H9 (cell line): ENCODE measurements at regions not wholly inside any gene's neighbourhood (a gene's known extent, or its start where the extent isn't known, plus 50 kb on each side); places are given as distances from the start of the nearest gene placed in this dataset.

Source experiments
- DNase-seq: peaks from one replicate; pipeline ENCODE4 v3.0.0-alpha.2; 2017
- H2AFZ ChIP-seq: one replicate; pipeline ENCODE4 v1.6.1; 2013; ENCODE audit warnings: mild to moderate bottlenecking, low read length, control low read depth, moderate library complexity
- H2AK5ac ChIP-seq: 2 replicates; pipeline ENCODE4 v1.6.1; 2013; ENCODE audit warnings: low read length, control low read depth, mixed read lengths; ENCODE audit not compliant: insufficient read length
- H2BK120ac ChIP-seq: one replicate; pipeline ENCODE4 v1.6.1; 2013; ENCODE audit warnings: low read depth, mild to moderate bottlenecking, low read length, control low read depth, inconsistent platforms; ENCODE audit not compliant: poor library complexity, severe bottlenecking
- H2BK12ac ChIP-seq: 2 replicates; pipeline ENCODE4 v1.6.1; 2013; ENCODE audit warnings: low read length, control low read depth, mixed read lengths, low read depth; ENCODE audit not compliant: insufficient read length
- H2BK15ac ChIP-seq: 2 replicates; pipeline ENCODE4 v1.6.1; 2013; ENCODE audit warnings: low read depth, low read length, control low read depth
- H2BK20ac ChIP-seq: one replicate; pipeline ENCODE4 v1.6.1; 2013; ENCODE audit warnings: low read depth, mild to moderate bottlenecking, low read length, control low read depth, inconsistent platforms; ENCODE audit not compliant: poor library complexity, severe bottlenecking
- H2BK5ac ChIP-seq: 2 replicates; pipeline ENCODE4 v1.6.1; 2013; ENCODE audit warnings: low read length, control low read depth, mixed read lengths; ENCODE audit not compliant: insufficient read length
- H3K14ac ChIP-seq: 2 replicates; pipeline ENCODE4 v1.6.1; 2013; ENCODE audit warnings: low read length, control low read depth; ENCODE audit not compliant: insufficient read depth
- H3K18ac ChIP-seq: 2 replicates; pipeline ENCODE4 v1.6.1; 2013; ENCODE audit warnings: low read depth, mild to moderate bottlenecking, mixed read lengths, low read length, control low read depth; ENCODE audit not compliant: insufficient read length
- H3K23ac ChIP-seq: 2 replicates; pipeline ENCODE4 v1.6.1; 2013; ENCODE audit warnings: low read length, control low read depth, mixed read lengths, low read depth; ENCODE audit not compliant: insufficient read length
- H3K23me2 ChIP-seq: 2 replicates; pipeline ENCODE4 v1.6.1; 2013; ENCODE audit warnings: low read depth, mild to moderate bottlenecking, mixed read lengths, low read length, control low read depth; ENCODE audit not compliant: insufficient read length, poor library complexity, severe bottlenecking
- H3K27ac ChIP-seq: 2 replicates; pipeline ENCODE4 v1.5.1; 2013; ENCODE audit warnings: low read length, control low read depth, mixed read lengths, low read depth; ENCODE audit not compliant: insufficient read length
- H3K27me3 ChIP-seq: 2 replicates; pipeline ENCODE4 v1.6.1; 2013; ENCODE audit warnings: low read length, control low read depth, inconsistent platforms; ENCODE audit not compliant: insufficient read depth
- H3K4ac ChIP-seq: 2 replicates; pipeline ENCODE4 v1.6.1; 2013; ENCODE audit warnings: low read depth, mild to moderate bottlenecking, control low read depth, inconsistent platforms, low read length, moderate library complexity
- H3K4me1 ChIP-seq: 2 replicates; pipeline ENCODE4 v1.6.1; 2013; ENCODE audit warnings: low read length, control low read depth, inconsistent platforms; ENCODE audit not compliant: insufficient read depth
- H3K4me2 ChIP-seq: 2 replicates; pipeline ENCODE4 v1.6.1; 2013; ENCODE audit warnings: low read length, control low read depth, mixed read lengths; ENCODE audit not compliant: insufficient read length, insufficient read depth
- H3K56ac ChIP-seq: 2 replicates; pipeline ENCODE4 v1.6.1; 2013; ENCODE audit warnings: low read depth, mild to moderate bottlenecking, mixed read lengths, low read length, control low read depth; ENCODE audit not compliant: insufficient read length
- H3K79me1 ChIP-seq: 2 replicates; pipeline ENCODE4 v1.6.1; 2013; ENCODE audit warnings: low read depth, mild to moderate bottlenecking, moderate library complexity, low read length, control low read depth, inconsistent platforms; ENCODE audit not compliant: insufficient read depth, poor library complexity, severe bottlenecking
- H3K79me2 ChIP-seq: 2 replicates; pipeline ENCODE4 v1.6.1; 2013; ENCODE audit warnings: low read length, control low read depth, inconsistent platforms; ENCODE audit not compliant: insufficient read depth
- H3K9ac ChIP-seq: 2 replicates; pipeline ENCODE4 v1.6.1; 2013; ENCODE audit warnings: low read length, control low read depth, mixed read lengths; ENCODE audit not compliant: insufficient read length; ENCODE audit errors: extremely low read depth
- H3K9me3 ChIP-seq: one replicate; pipeline ENCODE4 v1.6.1; 2013; ENCODE audit warnings: low read depth, low read length, inconsistent platforms; ENCODE audit not compliant: control insufficient read depth
- H3T11ph ChIP-seq: one replicate; pipeline ENCODE4 v1.6.1; 2013; ENCODE audit warnings: mild to moderate bottlenecking, low read length, control low read depth, inconsistent platforms
- H4K20me1 ChIP-seq: one replicate; pipeline ENCODE4 v1.6.1; 2013; ENCODE audit not compliant: control insufficient read depth, insufficient read length, insufficient read depth
- H4K5ac ChIP-seq: 2 replicates; pipeline ENCODE4 v1.6.1; 2013; ENCODE audit warnings: low read depth, mild to moderate bottlenecking, mixed read lengths, low read length, control low read depth; ENCODE audit not compliant: insufficient read length
- H4K8ac ChIP-seq: replicated peaks from 2 replicates; pipeline ENCODE4 v1.6.1; 2013; ENCODE audit warnings: low read length, control low read depth, mixed read lengths, low read depth; ENCODE audit not compliant: insufficient read length
- H4K91ac ChIP-seq: 2 replicates; pipeline ENCODE4 v1.6.1; 2013; ENCODE audit warnings: low read depth, mild to moderate bottlenecking, moderate library complexity, mixed read lengths, low read length, control low read depth; ENCODE audit not compliant: insufficient read length
- H3K27ac Mint-ChIP-seq, 3 experiments: 2 replicates in 2 of 3; 3 replicates in 1 of 3; pipeline ENCODE4 v1.8.0; 2020 to 2021; ENCODE audit warnings: mixed read lengths in 3 of 3, mild to moderate bottlenecking in 1 of 3, moderate library complexity in 1 of 3
- H3K27me3 Mint-ChIP-seq: 2 replicates; pipeline ENCODE4 v1.8.0; 2021; ENCODE audit warnings: low read depth, mild to moderate bottlenecking, moderate library complexity, mixed read lengths
- H3K36me3 Mint-ChIP-seq, 3 experiments: 2 replicates in 2 of 3; 3 replicates in 1 of 3; pipeline ENCODE4 v1.8.0; 2020 to 2021; ENCODE audit warnings: low read depth in 3 of 3, mixed read lengths in 3 of 3; ENCODE audit not compliant: insufficient read depth in 1 of 3
- H3K4me1 Mint-ChIP-seq, 2 experiments: 2 replicates each; pipeline ENCODE4 v1.8.0; 2020; ENCODE audit warnings: mixed read lengths in 2 of 2
- H3K4me3 Mint-ChIP-seq, 2 experiments: 2 replicates in 1 of 2; 3 replicates in 1 of 2; pipeline ENCODE4 v1.8.0; 2020 to 2021; ENCODE audit warnings: mild to moderate bottlenecking in 2 of 2, mixed read lengths in 2 of 2, moderate library complexity in 1 of 2
- H3K9me3 Mint-ChIP-seq, 2 experiments: 2 replicates in 1 of 2; 3 replicates in 1 of 2; pipeline ENCODE4 v1.8.0; 2020; ENCODE audit warnings: mild to moderate bottlenecking in 2 of 2, mixed read lengths in 2 of 2, moderate library complexity in 1 of 2
- WGBS: extraction: QIAGEN DNeasy Blood & Tissue Kit; methylation state at CpG from one replicate; pipeline ENCODE4 v1.1.7; 2013; ENCODE audit warnings: missing lambda C conversion rate, low lambda C conversion rate, mixed read lengths; ENCODE audit not compliant: insufficient read length; ENCODE audit errors: extremely low coverage; 5-methylcytosine and 5-hydroxymethylcytosine counted together
- TF ChIP-seq, protein P1 (sequence below): fragments of 200-600 bp; sonication (generic); conservative IDR thresholded peaks from 3 replicates; pipeline ENCODE4 v1.8.0; 2021; ENCODE audit warnings: antibody characterized with exemption, mild to moderate bottlenecking

- H2BK12ac ChIP-seq: no peak overlapping the region
- no peaks in the 10 kb centered on the region for H3K79me2 ChIP-seq
- H2BK15ac ChIP-seq: no peak overlapping the region
- no peak overlapping the region for H3K23ac ChIP-seq
- no peaks in the 10 kb centered on the region for H3K27me3 ChIP-seq
- H4K91ac ChIP-seq: no peak overlapping the region
- H3K18ac ChIP-seq: no peak overlapping the region
- no peak overlapping the region for H3K9ac ChIP-seq
- H2BK120ac ChIP-seq: no peak overlapping the region
- Mint-ChIP-seq H3K4me3 (no peak overlapping the region), H3K36me3 (no peaks in the 10 kb centered on the region), H3K27ac (no peak overlapping the region), H3K27me3 (no peaks in the 10 kb centered on the region), H3K4me1 (peaks cover 0 to 7% of the 10 kb centered on the region in 2 experiments; a peak in 2 of 4 replicates), H3K9me3 (no peaks in the 10 kb centered on the region)
- no peak overlapping the region for H2AFZ ChIP-seq
- H4K20me1 ChIP-seq: no peaks in the 10 kb centered on the region
- no peak overlapping the region for H4K8ac ChIP-seq
- no peak for DNase-seq
- no peaks in the 10 kb centered on the region for H3K9me3 ChIP-seq
- no peak overlapping the region for H4K5ac ChIP-seq
- no peak overlapping the region for H3K27ac ChIP-seq
- TF ChIP-seq, protein P1, sequence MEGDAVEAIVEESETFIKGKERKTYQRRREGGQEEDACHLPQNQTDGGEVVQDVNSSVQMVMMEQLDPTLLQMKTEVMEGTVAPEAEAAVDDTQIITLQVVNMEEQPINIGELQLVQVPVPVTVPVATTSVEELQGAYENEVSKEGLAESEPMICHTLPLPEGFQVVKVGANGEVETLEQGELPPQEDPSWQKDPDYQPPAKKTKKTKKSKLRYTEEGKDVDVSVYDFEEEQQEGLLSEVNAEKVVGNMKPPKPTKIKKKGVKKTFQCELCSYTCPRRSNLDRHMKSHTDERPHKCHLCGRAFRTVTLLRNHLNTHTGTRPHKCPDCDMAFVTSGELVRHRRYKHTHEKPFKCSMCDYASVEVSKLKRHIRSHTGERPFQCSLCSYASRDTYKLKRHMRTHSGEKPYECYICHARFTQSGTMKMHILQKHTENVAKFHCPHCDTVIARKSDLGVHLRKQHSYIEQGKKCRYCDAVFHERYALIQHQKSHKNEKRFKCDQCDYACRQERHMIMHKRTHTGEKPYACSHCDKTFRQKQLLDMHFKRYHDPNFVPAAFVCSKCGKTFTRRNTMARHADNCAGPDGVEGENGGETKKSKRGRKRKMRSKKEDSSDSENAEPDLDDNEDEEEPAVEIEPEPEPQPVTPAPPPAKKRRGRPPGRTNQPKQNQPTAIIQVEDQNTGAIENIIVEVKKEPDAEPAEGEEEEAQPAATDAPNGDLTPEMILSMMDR: no peak
- H3K79me1 ChIP-seq: no peaks in the 10 kb centered on the region
- no peak overlapping the region for H2BK20ac ChIP-seq
- H3K14ac ChIP-seq: no peak overlapping the region
- H2BK5ac ChIP-seq: no peak overlapping the region
- WGBS: no CpG with 5 or more reads among the region's 3 CpGs
- no peak overlapping the region for H3K4ac ChIP-seq
- H3T11ph ChIP-seq: no peak overlapping the region
- H3K4me2 ChIP-seq: no peak overlapping the region
- H3K56ac ChIP-seq: no peak overlapping the region
- no peak overlapping the region for H2AK5ac ChIP-seq
- H3K4me1 ChIP-seq: no peaks in the 10 kb centered on the region
- H3K23me2 ChIP-seq: no peaks in the 10 kb centered on the region
Measured at GRCh38 chr13:73365252-73365651, 306.4 kb downstream of the KLF5 start.
